C4-2B (cell line): ENCODE measurements at regions not wholly inside any gene's neighbourhood (a gene's known extent, or its start where the extent isn't known, plus 50 kb on each side); places are given as distances from the start of the nearest gene placed in this dataset.

Experiments used
- CTCF ChIP-seq: fragments of 450-650 bp; conservative IDR thresholded peaks from 2 replicates; pipeline ENCODE4 v1.5.1; 2017; ENCODE audit warnings: mild to moderate bottlenecking
- ZFX ChIP-seq: fragments of 450-650 bp; IDR thresholded peaks from 2 replicates; pipeline ENCODE4 v1.6.1; 2017

DNA sequence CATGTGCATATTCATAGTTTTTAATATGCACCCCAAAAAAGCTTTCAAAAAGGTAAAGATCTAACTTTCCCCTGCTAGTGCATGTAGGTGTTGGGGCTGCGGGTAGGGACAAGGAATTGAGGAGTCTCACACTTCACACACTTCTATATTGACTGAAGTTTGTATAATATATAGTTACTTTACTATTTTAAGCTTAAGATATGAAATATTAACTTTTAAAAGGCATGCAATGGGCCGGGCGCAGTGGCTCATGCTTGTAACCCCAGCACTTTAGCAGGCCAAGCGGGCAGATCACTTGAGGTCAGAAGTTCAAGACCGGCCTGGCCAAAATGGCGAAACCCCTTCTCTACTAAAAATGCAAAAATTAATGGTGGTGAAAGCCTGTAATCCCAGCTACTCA lies 109.1 kb upstream of the SH3BP4 start:
- no peak for TF ChIP-seq CTCF
- no peak for TF ChIP-seq ZFX
